ENCODE measurements at regions not wholly inside any gene's neighbourhood (a gene's known extent, or its start where the extent isn't known, plus 50 kb on each side); places are given as distances from the start of the nearest gene placed in this dataset.

GRCh38 chr6:9112544-9112943 is 677.2 kb upstream of the SLC35B3 start:
- no peak for DNase-seq (ENCODE audit: low read depth in 2 of 2)

GRCh38 chr6:9103876-9104521 is 668.7 kb upstream of the SLC35B3 start:
- DNase-seq (ENCODE audit: low read depth in 2 of 2): no peak

- DNase-seq (ENCODE audit: low read depth in 2 of 2): no peak
These were observed 666.6 kb upstream of the SLC35B3 start for GRCh38 chr6:9101920-9102319.

GRCh38 chr6:9100869-9101580 is 665.7 kb upstream of the SLC35B3 start:
- no peak for DNase-seq (ENCODE audit: low read depth in 2 of 2)

GRCh38 chr6:9095729-9096128 is 660.4 kb upstream of the SLC35B3 start:
- no peak for DNase-seq (ENCODE audit: low read depth in 2 of 2)

GRCh38 chr6:9095137-9095536 is 659.8 kb upstream of the SLC35B3 start:
- DNase-seq (ENCODE audit: low read depth in 2 of 2): no peak

GRCh38 chr6:9089724-9090123 is 654.4 kb upstream of the SLC35B3 start:
- no peak for DNase-seq (ENCODE audit: low read depth in 2 of 2)

- DNase-seq (ENCODE audit: low read depth in 2 of 2): no peak
These were observed 652.1 kb upstream of the SLC35B3 start for GRCh38 chr6:9087470-9087869.

- no peak for DNase-seq (ENCODE audit: low read depth in 2 of 2)
These were observed 651.0 kb upstream of the SLC35B3 start for GRCh38 chr6:9086331-9086730.

GRCh38 chr6:9085709-9086070 is 650.3 kb upstream of the SLC35B3 start:
- no peak for DNase-seq (ENCODE audit: low read depth in 2 of 2)

GRCh38 chr6:9085054-9085708 is 649.8 kb upstream of the SLC35B3 start:
- DNase-seq (ENCODE audit: low read depth in 2 of 2): no peak

GRCh38 chr6:9083108-9083507 is 647.8 kb upstream of the SLC35B3 start:
- no peak for DNase-seq (ENCODE audit: low read depth in 2 of 2)

- no peak for DNase-seq (ENCODE audit: low read depth in 2 of 2)
These were observed 631.4 kb upstream of the SLC35B3 start for GRCh38 chr6:9066726-9067125.

GRCh38 chr6:9064156-9064555 is 628.8 kb upstream of the SLC35B3 start:
- DNase-seq (ENCODE audit: low read depth in 2 of 2): no peak

GRCh38 chr6:9062596-9062995 is 627.3 kb upstream of the SLC35B3 start:
- DNase-seq (ENCODE audit: low read depth in 2 of 2): no peak

GRCh38 chr6:9057937-9058336 is 622.6 kb upstream of the SLC35B3 start:
- DNase-seq (ENCODE audit: low read depth in 2 of 2): no peak

GRCh38 chr6:9056556-9056955 is 621.2 kb upstream of the SLC35B3 start:
- no peak for DNase-seq (ENCODE audit: low read depth in 2 of 2)

- DNase-seq (ENCODE audit: low read depth in 2 of 2): no peak
These were observed 609.1 kb upstream of the SLC35B3 start for GRCh38 chr6:9044426-9044825.

- no peak for DNase-seq (ENCODE audit: low read depth in 2 of 2)
These were observed 605.4 kb upstream of the SLC35B3 start for GRCh38 chr6:9040718-9041117.

- DNase-seq (ENCODE audit: low read depth in 2 of 2): no peak
These were observed 603.9 kb upstream of the SLC35B3 start for GRCh38 chr6:9039258-9039657.

GRCh38 chr6:9028086-9028485 is 592.7 kb upstream of the SLC35B3 start:
- DNase-seq (ENCODE audit: low read depth in 2 of 2): no peak

GRCh38 chr6:9025796-9026394 is 590.5 kb upstream of the SLC35B3 start:
- DNase-seq (ENCODE audit: low read depth in 2 of 2): no peak

GRCh38 chr6:9025228-9025627 is 589.9 kb upstream of the SLC35B3 start:
- DNase-seq (ENCODE audit: low read depth in 2 of 2): no peak

Data from activated CD4-positive, alpha-beta T cell treated with anti-CD3 and anti-CD28 coated beads for 24 hours (primary cell).